ENCODE measurements at regions not wholly inside any gene's neighbourhood (a gene's known extent, or its start where the extent isn't known, plus 50 kb on each side); places are given as distances from the start of the nearest gene placed in this dataset.

DNA sequence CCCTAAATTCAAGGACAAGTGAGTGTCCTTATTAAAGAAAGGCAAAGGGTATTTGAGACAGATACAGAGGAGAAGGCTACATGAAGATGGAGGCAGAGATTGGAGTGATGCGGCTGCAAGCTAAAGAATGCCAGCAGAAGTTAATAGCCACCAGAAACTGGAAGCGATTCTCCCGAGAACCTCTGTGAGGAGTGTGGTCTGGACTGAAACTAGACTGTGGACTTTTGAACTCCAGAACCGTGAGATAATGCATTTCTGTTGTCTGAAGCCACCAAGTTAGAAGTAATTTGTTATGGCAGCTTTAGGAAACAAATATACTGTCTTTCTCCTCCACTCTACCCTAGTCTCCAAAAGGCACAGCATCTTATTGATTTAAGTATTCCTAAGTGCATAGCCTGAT lies 80.3 kb upstream of the CREB5 start:
- TF ChIP-seq, protein P1, sequence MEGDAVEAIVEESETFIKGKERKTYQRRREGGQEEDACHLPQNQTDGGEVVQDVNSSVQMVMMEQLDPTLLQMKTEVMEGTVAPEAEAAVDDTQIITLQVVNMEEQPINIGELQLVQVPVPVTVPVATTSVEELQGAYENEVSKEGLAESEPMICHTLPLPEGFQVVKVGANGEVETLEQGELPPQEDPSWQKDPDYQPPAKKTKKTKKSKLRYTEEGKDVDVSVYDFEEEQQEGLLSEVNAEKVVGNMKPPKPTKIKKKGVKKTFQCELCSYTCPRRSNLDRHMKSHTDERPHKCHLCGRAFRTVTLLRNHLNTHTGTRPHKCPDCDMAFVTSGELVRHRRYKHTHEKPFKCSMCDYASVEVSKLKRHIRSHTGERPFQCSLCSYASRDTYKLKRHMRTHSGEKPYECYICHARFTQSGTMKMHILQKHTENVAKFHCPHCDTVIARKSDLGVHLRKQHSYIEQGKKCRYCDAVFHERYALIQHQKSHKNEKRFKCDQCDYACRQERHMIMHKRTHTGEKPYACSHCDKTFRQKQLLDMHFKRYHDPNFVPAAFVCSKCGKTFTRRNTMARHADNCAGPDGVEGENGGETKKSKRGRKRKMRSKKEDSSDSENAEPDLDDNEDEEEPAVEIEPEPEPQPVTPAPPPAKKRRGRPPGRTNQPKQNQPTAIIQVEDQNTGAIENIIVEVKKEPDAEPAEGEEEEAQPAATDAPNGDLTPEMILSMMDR (IDR thresholded peaks at IDR 0.05) = no peak
- TF ChIP-seq POLR2A (IDR thresholded peaks at IDR 0.05) = no peak

Data from right lobe of liver (tissue), 4 donors.